ENCODE measurements at regions not wholly inside any gene's neighbourhood (a gene's known extent, or its start where the extent isn't known, plus 50 kb on each side); places are given as distances from the start of the nearest gene placed in this dataset.

DNA sequence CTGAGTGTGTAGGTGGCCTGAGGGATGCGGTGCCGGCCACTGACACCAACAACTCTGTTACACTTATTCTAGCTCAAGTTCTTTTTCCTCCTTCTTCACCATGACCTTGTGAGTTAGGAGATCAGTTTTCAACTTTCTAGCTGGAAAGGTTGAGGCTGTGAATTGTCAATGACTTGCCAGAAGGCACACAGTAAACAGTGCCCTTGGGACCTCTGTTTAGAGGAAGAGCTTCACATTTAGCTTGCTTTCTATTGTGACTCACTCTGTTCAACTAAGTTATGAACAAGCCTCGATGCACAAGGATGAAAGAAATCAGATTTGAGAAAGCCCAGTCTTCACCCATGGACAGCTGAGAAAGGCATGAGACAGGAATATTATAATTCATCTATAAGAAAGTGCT, 455.6 kb downstream of the MAFB start:
- no peaks in the 10 kb centered on the region for H3K27me3 ChIP-seq
- H3K27ac ChIP-seq: no peak overlapping the region
- no peak for DNase-seq (ENCODE audit: low spot score in 2 of 2)
- no peak overlapping the region for H3K4me3 ChIP-seq
- 42 to 52% methylated on average over 3 of the region's 3 CpGs for WGBS, 2 donors
- no peaks in the 10 kb centered on the region for H3K9me3 ChIP-seq
- TF ChIP-seq POLR2A (IDR thresholded peaks at IDR 0.05): no peak
- TF ChIP-seq, protein P1, sequence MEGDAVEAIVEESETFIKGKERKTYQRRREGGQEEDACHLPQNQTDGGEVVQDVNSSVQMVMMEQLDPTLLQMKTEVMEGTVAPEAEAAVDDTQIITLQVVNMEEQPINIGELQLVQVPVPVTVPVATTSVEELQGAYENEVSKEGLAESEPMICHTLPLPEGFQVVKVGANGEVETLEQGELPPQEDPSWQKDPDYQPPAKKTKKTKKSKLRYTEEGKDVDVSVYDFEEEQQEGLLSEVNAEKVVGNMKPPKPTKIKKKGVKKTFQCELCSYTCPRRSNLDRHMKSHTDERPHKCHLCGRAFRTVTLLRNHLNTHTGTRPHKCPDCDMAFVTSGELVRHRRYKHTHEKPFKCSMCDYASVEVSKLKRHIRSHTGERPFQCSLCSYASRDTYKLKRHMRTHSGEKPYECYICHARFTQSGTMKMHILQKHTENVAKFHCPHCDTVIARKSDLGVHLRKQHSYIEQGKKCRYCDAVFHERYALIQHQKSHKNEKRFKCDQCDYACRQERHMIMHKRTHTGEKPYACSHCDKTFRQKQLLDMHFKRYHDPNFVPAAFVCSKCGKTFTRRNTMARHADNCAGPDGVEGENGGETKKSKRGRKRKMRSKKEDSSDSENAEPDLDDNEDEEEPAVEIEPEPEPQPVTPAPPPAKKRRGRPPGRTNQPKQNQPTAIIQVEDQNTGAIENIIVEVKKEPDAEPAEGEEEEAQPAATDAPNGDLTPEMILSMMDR (IDR thresholded peaks at IDR 0.05): no peak
- TF ChIP-seq EP300 (IDR thresholded peaks at IDR 0.05): peak in 1 of 2 donors; percentile 10
- no peaks in the 10 kb centered on the region for H3K36me3 ChIP-seq
- H3K4me1 ChIP-seq: peaks cover 0 to 7% (median 0%) of the 10 kb centered on the region in 4 donors

DNA sequence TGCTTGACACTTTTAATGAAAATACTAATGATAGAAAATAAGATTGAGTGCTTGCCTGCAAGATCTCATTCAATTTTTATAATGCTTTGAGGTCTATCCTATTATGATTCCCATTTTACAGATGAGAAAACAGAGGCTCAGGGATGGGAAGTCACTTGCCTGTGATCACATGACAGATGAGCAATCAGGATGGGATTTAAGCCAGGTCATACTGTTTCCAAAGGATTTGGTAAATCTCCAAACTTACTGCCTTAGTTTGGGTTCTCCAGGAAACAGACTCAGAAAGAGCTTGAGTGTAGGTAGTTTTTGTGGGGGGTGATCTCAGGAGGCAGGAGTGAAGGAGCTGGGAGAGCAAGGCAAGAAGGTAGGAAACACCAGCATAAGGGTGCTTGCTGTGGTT, 456.3 kb downstream of the MAFB start:
- Histone ChIP-seq H3K9me3 (no peaks in the 10 kb centered on the region), H3K4me1 (peaks cover 0 to 7% (median 0%) of the 10 kb centered on the region in 4 donors), H3K4me3 (no peak overlapping the region), H3K27ac (no peak overlapping the region), H3K36me3 (no peaks in the 10 kb centered on the region), H3K27me3 (no peaks in the 10 kb centered on the region)
- DNase-seq (ENCODE audit: low spot score in 2 of 2): no peak
- no peak for TF ChIP-seq EP300 (IDR thresholded peaks at IDR 0.05)
- no peak for TF ChIP-seq POLR2A (IDR thresholded peaks at IDR 0.05)
- TF ChIP-seq, protein P1 (IDR thresholded peaks at IDR 0.05): no peak

DNA sequence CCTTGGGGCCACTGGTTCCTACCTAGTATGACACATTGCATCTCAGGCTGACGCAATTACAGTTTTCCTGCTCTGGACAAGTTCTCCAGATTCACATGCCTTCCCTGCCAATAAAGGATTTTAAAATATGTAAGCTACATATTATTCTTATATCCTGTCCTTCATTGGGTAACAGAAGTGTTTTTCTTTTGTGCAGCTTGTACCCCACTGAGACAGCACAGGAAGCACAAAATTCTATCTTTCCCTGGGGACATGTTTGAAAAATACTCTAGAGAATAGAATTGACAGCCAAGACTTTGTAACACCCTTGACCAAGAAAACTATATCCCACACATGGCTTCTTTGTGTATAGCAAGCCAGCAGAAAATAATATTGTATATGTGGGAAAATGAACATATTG, 456.8 kb downstream of the MAFB start:
- WGBS, 2 donors: 83 to 89% methylated on average over 1 of the region's 1 CpG
- no peaks in the 10 kb centered on the region for H3K27me3 ChIP-seq
- H3K9me3 ChIP-seq: no peaks in the 10 kb centered on the region
- no peak overlapping the region for H3K27ac ChIP-seq
- no peak for DNase-seq (ENCODE audit: low spot score in 2 of 2)
- H3K4me3 ChIP-seq: no peak overlapping the region
- peaks cover 0 to 7% (median 0%) of the 10 kb centered on the region in 4 donors for H3K4me1 ChIP-seq
- TF ChIP-seq, protein P1 (IDR thresholded peaks at IDR 0.05): no peak
- no peak for TF ChIP-seq POLR2A (IDR thresholded peaks at IDR 0.05)
- no peak for TF ChIP-seq EP300 (IDR thresholded peaks at IDR 0.05)
- H3K36me3 ChIP-seq: no peaks in the 10 kb centered on the region

DNA sequence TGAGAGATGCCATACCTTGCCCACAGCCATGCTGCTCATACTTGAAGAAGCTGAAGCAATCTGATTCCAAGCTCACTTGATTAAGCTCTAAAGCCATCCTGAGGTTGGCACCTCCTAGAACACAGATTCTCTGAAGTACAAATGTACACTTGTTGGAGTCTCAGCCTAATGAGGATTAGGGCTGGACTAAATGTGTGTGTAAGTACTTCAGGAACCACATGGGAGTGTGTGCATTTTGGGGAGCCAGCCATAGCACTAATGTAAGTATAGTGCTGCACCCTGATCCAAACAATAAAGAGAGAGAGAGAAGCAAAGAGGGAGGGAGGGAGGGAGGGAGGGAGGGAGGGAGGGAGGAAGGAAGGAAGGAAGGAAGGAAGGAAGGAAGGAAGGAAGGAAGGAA, 458.6 kb downstream of the MAFB start:
- Histone ChIP-seq H3K4me3 (no peak overlapping the region), H3K36me3 (no peaks in the 10 kb centered on the region), H3K9me3 (no peaks in the 10 kb centered on the region), H3K27ac (no peak overlapping the region), H3K4me1 (peaks cover 0 to 7% (median 0%) of the 10 kb centered on the region in 4 donors), H3K27me3 (no peaks in the 10 kb centered on the region)
- TF ChIP-seq POLR2A (IDR thresholded peaks at IDR 0.05) (no peak), EP300 (IDR thresholded peaks at IDR 0.05) (no peak)
- TF ChIP-seq, protein P1 (IDR thresholded peaks at IDR 0.05): no peak
- DNase-seq (ENCODE audit: low spot score in 2 of 2): no peak

DNA sequence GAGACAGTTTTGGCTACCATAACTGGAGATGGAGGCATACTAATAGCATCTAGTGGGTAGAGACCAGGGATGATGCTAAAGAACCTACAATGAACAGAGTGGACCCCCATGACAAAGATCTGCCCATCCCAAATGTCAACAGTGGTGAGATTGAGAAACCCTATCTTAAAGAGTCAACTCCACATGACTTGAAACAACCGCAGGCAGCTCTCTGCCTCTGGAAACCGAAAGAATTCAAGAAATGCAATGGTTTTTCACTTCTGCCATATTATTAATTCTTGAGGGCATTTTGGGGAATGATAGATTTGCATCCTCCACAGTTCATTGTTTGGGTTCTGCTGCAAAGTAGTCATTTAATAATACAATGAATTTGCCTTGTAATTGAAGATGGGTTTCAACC, 463.4 kb downstream of the MAFB start:
- no peaks in the 10 kb centered on the region for H3K4me1 ChIP-seq
- WGBS, 2 donors: 84 to 87% methylated on average over 2 of the region's 2 CpGs
- H3K9me3 ChIP-seq: no peaks in the 10 kb centered on the region
- no peak overlapping the region for H3K27ac ChIP-seq
- DNase-seq (ENCODE audit: low spot score in 2 of 2): no peak
- no peak overlapping the region for H3K4me3 ChIP-seq
- no peaks in the 10 kb centered on the region for H3K36me3 ChIP-seq
- H3K27me3 ChIP-seq: no peaks in the 10 kb centered on the region
- no peak for TF ChIP-seq EP300 (IDR thresholded peaks at IDR 0.05)
- TF ChIP-seq, protein P1 (IDR thresholded peaks at IDR 0.05): no peak
- no peak for TF ChIP-seq POLR2A (IDR thresholded peaks at IDR 0.05)

Data from tibial nerve (tissue), 4 donors.